Aorta (tissue), 5 donors: ENCODE measurements at regions not wholly inside any gene's neighbourhood (a gene's known extent, or its start where the extent isn't known, plus 50 kb on each side); places are given as distances from the start of the nearest gene placed in this dataset.

Experiments used
- ATAC-seq: fragments of 200-7000 bp; cut with Tn5 transposase; one replicate; pipeline ENCODE4 v1.9.1; 2022; ENCODE audit warnings: moderate library complexity; ENCODE audit not compliant: low FRiP score
- DNase-seq, 2 donors: peaks; one replicate each; pipeline ENCODE4 v3.0.0-alpha.2; 2020
- H3K27ac ChIP-seq, 2 donors: one replicate each; pipeline ENCODE4 v1.5.1; 2013; ENCODE audit warnings: low read length in 2 of 2, mild to moderate bottlenecking in 2 of 2, moderate library complexity in 2 of 2, control low read depth in 1 of 2, inconsistent platforms in 1 of 2, low read depth in 1 of 2
- H3K27me3 ChIP-seq, 2 donors: one replicate each; pipeline ENCODE4 v1.6.1; 2013; ENCODE audit warnings: control low read depth in 1 of 2, low read length in 1 of 2, mild to moderate bottlenecking in 1 of 2, moderate library complexity in 1 of 2; ENCODE audit not compliant: insufficient read depth in 2 of 2, control insufficient read depth in 1 of 2
- H3K36me3 ChIP-seq, 2 donors: one replicate each; pipeline ENCODE4 v1.6.1; 2013; ENCODE audit warnings: control low read depth in 1 of 2, low read length in 1 of 2, mild to moderate bottlenecking in 1 of 2; ENCODE audit not compliant: insufficient read depth in 2 of 2, control insufficient read depth in 1 of 2
- H3K4me1 ChIP-seq, 2 donors: one replicate each; pipeline ENCODE4 v1.6.1; 2013; ENCODE audit warnings: low read length in 2 of 2, control low read depth in 1 of 2, mild to moderate bottlenecking in 1 of 2, moderate library complexity in 1 of 2; ENCODE audit not compliant: insufficient read depth in 2 of 2, control insufficient read depth in 1 of 2
- H3K4me3 ChIP-seq, 2 donors: one replicate each; pipeline ENCODE4 v1.5.1; 2013; ENCODE audit warnings: low read length in 2 of 2, control low read depth in 1 of 2, mild to moderate bottlenecking in 1 of 2
- H3K9me3 ChIP-seq: one replicate; pipeline ENCODE4 v1.6.1; 2013; ENCODE audit warnings: mild to moderate bottlenecking, low read length; ENCODE audit not compliant: control insufficient read depth
- WGBS, 2 donors: extraction: QIAGEN DNeasy Blood & Tissue Kit; methylation state at CpG; one replicate each; pipeline ENCODE4 v1.1.7; 2013; 5-methylcytosine and 5-hydroxymethylcytosine counted together
- intact Hi-C, 2 donors: fragments of 100-400 bp; cut with DNase I; formaldehyde crosslinking; loops; one replicate each; pipeline versions ENCODE4 v1.14.2 to v1.15.0; 2022
- donor health status: healthy with polysubstance abuse.
- donor health status: Bipolar disorder and iron deficiency.
- donor health status: DM: no; HTN: no; CAD: no.
- donor health status: DM: no; HTN: no; CAD: no.
- donor health status: DM: yes; HTN: yes; CAD: no.

- no peak for ATAC-seq
- Histone ChIP-seq H3K9me3 (no peaks in the 10 kb centered on the region), H3K27me3 (no peaks in the 10 kb centered on the region), H3K4me1 (no peaks in the 10 kb centered on the region), H3K4me3 (peak overlapping the region in 1 of 2 donors; percentile 15), H3K36me3 (no peaks in the 10 kb centered on the region), H3K27ac (peak overlapping the region in 1 of 2 donors; percentile 92)
- DNase-seq: no peak
- WGBS, 2 donors: 49 to 55% methylated on average over 5 of the region's 5 CpGs
- intact Hi-C loops: no loop called here
Observed at GRCh38 chr15:38074029-38074428, 139.6 kb downstream of the TMCO5A start.

- WGBS, 2 donors: 97% methylated on average over 5 of the region's 5 CpGs
- Histone ChIP-seq H3K36me3 (no peaks in the 10 kb centered on the region), H3K4me3 (no peak overlapping the region), H3K4me1 (no peaks in the 10 kb centered on the region), H3K27ac (no peak overlapping the region), H3K9me3 (no peaks in the 10 kb centered on the region), H3K27me3 (no peaks in the 10 kb centered on the region)
- DNase-seq (no peak), ATAC-seq (no peak)
- intact Hi-C loops: no loop called here
Observed at GRCh38 chr15:38075466-38075865, 141.0 kb downstream of the TMCO5A start.

- Histone ChIP-seq H3K9me3 (no peaks in the 10 kb centered on the region), H3K27me3 (no peaks in the 10 kb centered on the region), H3K27ac (no peak overlapping the region), H3K36me3 (no peaks in the 10 kb centered on the region), H3K4me3 (no peak overlapping the region), H3K4me1 (no peaks in the 10 kb centered on the region)
- 82 to 89% methylated on average over 10 of the region's 10 CpGs for WGBS, 2 donors
- intact Hi-C loops: no loop called here
- DNase-seq: peak in 1 of 2 donors; percentile 49
- no peak for ATAC-seq
Observed at GRCh38 chr15:38076786-38077185, 142.3 kb downstream of the TMCO5A start.

GRCh38 chr15:38079236-38079635 is 144.8 kb downstream of the TMCO5A start:
- Histone ChIP-seq H3K4me1 (no peaks in the 10 kb centered on the region), H3K27me3 (no peaks in the 10 kb centered on the region), H3K27ac (no peak overlapping the region), H3K4me3 (no peak overlapping the region), H3K36me3 (no peaks in the 10 kb centered on the region), H3K9me3 (no peaks in the 10 kb centered on the region)
- DNase-seq (no peak), ATAC-seq (no peak)
- intact Hi-C loops: no loop called here
- 93% methylated on average over 5 of the region's 5 CpGs for WGBS, 2 donors

- no peak for ATAC-seq
- no peaks in the 10 kb centered on the region for H3K27me3 ChIP-seq
- intact Hi-C loops: no loop called here
- no peak for DNase-seq
- WGBS, 2 donors: 69 to 73% methylated on average over 3 of the region's 3 CpGs
- no peaks in the 10 kb centered on the region for H3K9me3 ChIP-seq
- H3K36me3 ChIP-seq: no peaks in the 10 kb centered on the region
- no peaks in the 10 kb centered on the region for H3K4me1 ChIP-seq
- no peak overlapping the region for H3K4me3 ChIP-seq
- no peak overlapping the region for H3K27ac ChIP-seq
Observed at GRCh38 chr15:38080651-38081275, 146.3 kb downstream of the TMCO5A start.

- Histone ChIP-seq H3K36me3 (no peaks in the 10 kb centered on the region), H3K9me3 (no peaks in the 10 kb centered on the region), H3K4me3 (no peak overlapping the region), H3K27me3 (no peaks in the 10 kb centered on the region), H3K4me1 (no peaks in the 10 kb centered on the region), H3K27ac (no peak overlapping the region)
- intact Hi-C loops: no loop called here
- DNase-seq (no peak), ATAC-seq (no peak)
Observed at GRCh38 chr15:38084289-38084688, 149.8 kb downstream of the TMCO5A start.

GRCh38 chr15:38085114-38085513 is 150.7 kb downstream of the TMCO5A start:
- H3K27ac ChIP-seq: no peak overlapping the region
- no peaks in the 10 kb centered on the region for H3K4me1 ChIP-seq
- no peaks in the 10 kb centered on the region for H3K27me3 ChIP-seq
- H3K36me3 ChIP-seq: no peaks in the 10 kb centered on the region
- 74 to 75% methylated on average over 7 of the region's 7 CpGs for WGBS, 2 donors
- H3K4me3 ChIP-seq: no peak overlapping the region
- ATAC-seq (no peak), DNase-seq (no peak)
- H3K9me3 ChIP-seq: no peaks in the 10 kb centered on the region
- intact Hi-C loops: no loop called here

- DNase-seq: no peak
- intact Hi-C loops: no loop called here
- Histone ChIP-seq H3K27ac (no peak overlapping the region), H3K9me3 (no peaks in the 10 kb centered on the region), H3K36me3 (no peaks in the 10 kb centered on the region), H3K4me3 (no peak overlapping the region), H3K27me3 (no peaks in the 10 kb centered on the region), H3K4me1 (no peaks in the 10 kb centered on the region)
- ATAC-seq: no peak
- WGBS, 2 donors: 16 to 27% methylated on average over 1 of the region's 1 CpG
Observed at GRCh38 chr15:38085931-38086568, 151.6 kb downstream of the TMCO5A start.

- Histone ChIP-seq H3K4me1 (no peaks in the 10 kb centered on the region), H3K27ac (no peak overlapping the region), H3K27me3 (no peaks in the 10 kb centered on the region), H3K36me3 (no peaks in the 10 kb centered on the region), H3K9me3 (no peaks in the 10 kb centered on the region), H3K4me3 (no peak overlapping the region)
- intact Hi-C loops: no loop called here
- 90 to 95% methylated on average over 2 of the region's 2 CpGs for WGBS, 2 donors
- ATAC-seq (no peak), DNase-seq (no peak)
Observed at GRCh38 chr15:38086611-38087010, 152.2 kb downstream of the TMCO5A start.
